Stimulated activated CD8-positive, alpha-beta memory T cell treated with anti-CD3 and anti-CD28 coated beads, Interleukin-15, amount 100 ng/mL, for 48 hours (primary cell): ENCODE measurements at regions not wholly inside any gene's neighbourhood (a gene's known extent, or its start where the extent isn't known, plus 50 kb on each side); places are given as distances from the start of the nearest gene placed in this dataset.

Experiments
- DNase-seq, 2 donors: peaks; one replicate each; pipeline ENCODE4 v3.0.0-alpha.2; 2020; ENCODE audit warnings: low read depth in 2 of 2

- DNase-seq = no peak
Measured at GRCh38 chr4:23166919-23167318, 474.2 kb downstream of the GBA3 start.

GRCh38 chr4:23166407-23166806, 473.7 kb downstream of the GBA3 start:
- no peak for DNase-seq

GRCh38 chr4:23165669-23166068, 472.9 kb downstream of the GBA3 start:
- no peak for DNase-seq

GRCh38 chr4:23163647-23164436, 471.1 kb downstream of the GBA3 start:
- no peak for DNase-seq

- DNase-seq = no peak
Measured at GRCh38 chr4:23162275-23162674, 469.5 kb downstream of the GBA3 start.

GRCh38 chr4:23161787-23162186, 469.1 kb downstream of the GBA3 start:
- no peak for DNase-seq

GRCh38 chr4:23153076-23153475, 460.3 kb downstream of the GBA3 start:
- DNase-seq = no peak

GRCh38 chr4:23149815-23150214, 457.1 kb downstream of the GBA3 start:
- DNase-seq = no peak

GRCh38 chr4:23144707-23145106, 452.0 kb downstream of the GBA3 start:
- DNase-seq = no peak

GRCh38 chr4:23135792-23136645, 443.3 kb downstream of the GBA3 start:
- no peak for DNase-seq

- no peak for DNase-seq
Measured at GRCh38 chr4:23134331-23134730, 441.6 kb downstream of the GBA3 start.

GRCh38 chr4:23130845-23131244, 438.1 kb downstream of the GBA3 start:
- DNase-seq = no peak

GRCh38 chr4:23125118-23125517, 432.4 kb downstream of the GBA3 start:
- no peak for DNase-seq

GRCh38 chr4:23122666-23123400, 430.1 kb downstream of the GBA3 start:
- DNase-seq = no peak

GRCh38 chr4:23120374-23120773, 427.6 kb downstream of the GBA3 start:
- DNase-seq = no peak

- DNase-seq = no peak
Measured at GRCh38 chr4:23117826-23118225, 425.1 kb downstream of the GBA3 start.

GRCh38 chr4:23114538-23114937, 421.8 kb downstream of the GBA3 start:
- DNase-seq = no peak

- no peak for DNase-seq
Measured at GRCh38 chr4:23113104-23113503, 420.4 kb downstream of the GBA3 start.

GRCh38 chr4:23106516-23106915, 413.8 kb downstream of the GBA3 start:
- DNase-seq = no peak

GRCh38 chr4:23105759-23106370, 413.1 kb downstream of the GBA3 start:
- no peak for DNase-seq

- DNase-seq = no peak
Measured at GRCh38 chr4:23097251-23097650, 404.5 kb downstream of the GBA3 start.

GRCh38 chr4:23091711-23092110, 399.0 kb downstream of the GBA3 start:
- DNase-seq = no peak
